GM19438 (cell line): ENCODE measurements at regions not wholly inside any gene's neighbourhood (a gene's known extent, or its start where the extent isn't known, plus 50 kb on each side); places are given as distances from the start of the nearest gene placed in this dataset.

Experiments
- ATAC-seq: cut with Tn5 transposase; IDR thresholded peaks from one replicate; pipeline ENCODE4 v1.9.1; 2021; ENCODE audit warnings: low read depth; ENCODE audit not compliant: unreplicated experiment

DNA sequence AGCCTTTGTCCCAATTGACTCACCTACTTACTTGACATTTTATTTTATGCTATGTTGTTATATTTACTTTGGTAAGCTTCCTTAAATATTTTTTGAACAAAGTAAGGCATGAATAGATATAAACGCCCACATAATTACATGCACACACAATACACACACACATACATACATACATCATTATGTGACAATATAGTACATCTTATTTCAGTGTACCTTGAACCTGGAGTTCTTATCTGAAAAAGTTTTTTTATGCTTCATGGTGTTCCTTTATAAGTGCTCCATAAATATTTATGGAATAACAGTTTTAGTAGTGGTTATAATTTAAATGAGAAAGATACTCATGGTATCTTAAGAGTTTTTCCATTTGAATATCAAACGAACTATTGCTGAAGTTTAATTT, 102.8 kb upstream of the MTPN start:
- no peak for ATAC-seq

DNA sequence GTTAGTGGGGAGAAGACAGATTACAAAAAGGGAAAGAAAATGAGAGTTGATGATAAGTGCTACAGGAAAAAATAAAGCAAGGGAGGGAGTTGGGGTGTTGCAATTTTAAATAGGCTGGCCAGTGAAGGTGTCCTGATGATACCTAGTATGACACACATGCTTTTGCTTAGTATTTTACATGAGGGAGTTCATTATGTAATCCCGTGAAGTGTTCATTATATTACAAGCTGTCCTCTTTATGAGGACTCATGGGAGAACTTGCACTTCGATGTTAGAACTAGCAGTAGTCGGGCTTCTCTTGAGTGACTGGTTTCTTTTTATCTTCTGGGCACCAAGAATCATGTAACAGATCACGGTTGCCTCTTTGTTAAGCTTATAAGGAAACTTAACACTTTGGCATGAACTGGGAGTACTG, 102.3 kb upstream of the MTPN start:
- no peak for ATAC-seq

DNA sequence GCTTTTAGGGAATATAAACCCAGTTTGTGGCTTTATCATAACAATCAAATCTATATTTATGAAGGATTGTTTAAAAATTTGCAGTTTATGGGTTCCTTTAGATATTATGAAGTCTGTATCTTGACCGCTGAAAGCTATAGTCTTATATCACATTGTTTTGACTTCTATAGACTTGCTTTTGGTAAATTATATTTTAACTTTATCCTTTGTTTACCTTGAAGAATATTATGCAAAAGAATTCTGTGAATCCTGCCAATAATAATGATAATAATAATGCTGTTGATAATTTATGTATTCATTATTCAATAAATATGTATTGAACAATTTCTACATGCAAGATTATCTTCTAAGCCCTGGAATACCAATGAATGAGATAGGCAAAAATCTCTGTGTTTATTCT, 101.9 kb upstream of the MTPN start:
- ATAC-seq, result no peak

DNA sequence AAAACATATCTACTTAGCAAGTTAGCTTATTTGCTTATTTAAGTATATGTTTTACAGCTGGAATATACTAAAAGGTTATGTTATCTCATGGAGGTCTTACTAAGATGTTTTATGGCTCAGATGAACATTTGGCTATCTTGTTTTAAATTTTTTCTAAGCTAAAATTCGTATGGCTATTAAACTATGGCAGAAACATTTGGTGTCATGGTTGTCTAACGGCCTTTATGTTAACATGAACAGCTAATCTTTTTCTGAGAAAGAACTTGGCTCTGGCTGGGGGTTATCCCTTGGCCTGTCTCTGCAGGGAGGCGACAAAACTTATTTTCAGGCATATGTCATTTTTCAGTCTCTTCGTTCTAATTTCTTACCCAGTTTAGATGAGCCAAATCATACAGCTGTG, 101.5 kb upstream of the MTPN start:
- no peak for ATAC-seq

DNA sequence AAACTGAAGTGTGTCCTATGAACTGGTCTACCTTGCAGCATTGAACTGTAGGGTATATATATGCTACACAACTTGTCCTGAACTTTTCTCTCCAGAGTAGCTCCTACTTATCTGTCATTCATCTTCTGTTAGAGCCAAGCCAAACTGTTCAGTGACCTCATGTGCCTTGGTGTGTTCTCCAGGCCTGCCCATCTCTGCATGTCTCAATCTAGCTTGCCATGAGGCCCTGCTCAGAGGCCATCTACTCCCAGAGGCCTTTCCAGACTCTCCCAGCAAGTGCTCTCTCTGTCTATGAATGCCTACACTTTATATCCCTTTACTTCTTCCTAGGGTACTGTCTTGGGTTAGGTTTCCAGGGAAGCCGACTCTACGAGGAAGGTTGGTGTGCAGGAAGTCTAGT, 99.8 kb upstream of the MTPN start:
- ATAC-seq, result no peak

DNA sequence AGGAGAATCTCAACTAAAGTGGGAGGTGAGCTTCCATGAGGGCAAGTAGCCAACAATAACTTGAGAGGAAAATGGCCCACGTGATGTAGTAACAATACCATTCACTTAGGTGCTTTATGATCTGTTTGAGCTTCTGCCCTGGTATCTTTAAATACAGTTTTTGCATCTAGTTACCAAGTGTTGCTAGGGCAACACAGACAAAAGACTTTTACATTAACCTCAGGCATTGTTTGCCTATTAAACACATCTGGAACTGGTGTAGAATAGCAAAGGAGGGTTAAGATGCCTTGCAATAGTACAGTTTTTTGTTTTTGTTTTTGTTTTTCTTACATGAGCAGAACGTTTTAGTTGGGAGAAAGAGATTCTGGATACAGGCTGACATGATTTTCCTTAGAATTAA, 97.7 kb upstream of the MTPN start:
- ATAC-seq, result no peak

DNA sequence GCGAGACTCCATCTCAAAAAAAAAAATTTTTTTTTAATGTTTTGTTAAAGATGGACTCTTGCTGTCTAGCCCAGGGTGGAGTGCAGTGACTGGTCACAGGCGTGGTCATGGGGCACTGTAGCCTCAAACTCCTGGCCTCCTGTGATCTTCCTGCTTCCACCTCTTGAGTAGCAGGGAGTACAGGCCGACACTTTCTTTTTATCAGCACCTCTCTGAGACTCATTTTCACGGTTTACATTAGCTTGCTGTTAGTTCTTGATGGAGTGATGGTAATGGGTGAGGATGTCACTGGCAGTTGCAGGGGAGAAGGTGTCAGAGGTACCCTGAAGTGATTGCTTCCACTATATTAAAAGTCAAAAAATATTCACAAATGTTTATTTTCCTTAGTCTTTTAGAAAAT, 95.3 kb upstream of the MTPN start:
- no peak for ATAC-seq

DNA sequence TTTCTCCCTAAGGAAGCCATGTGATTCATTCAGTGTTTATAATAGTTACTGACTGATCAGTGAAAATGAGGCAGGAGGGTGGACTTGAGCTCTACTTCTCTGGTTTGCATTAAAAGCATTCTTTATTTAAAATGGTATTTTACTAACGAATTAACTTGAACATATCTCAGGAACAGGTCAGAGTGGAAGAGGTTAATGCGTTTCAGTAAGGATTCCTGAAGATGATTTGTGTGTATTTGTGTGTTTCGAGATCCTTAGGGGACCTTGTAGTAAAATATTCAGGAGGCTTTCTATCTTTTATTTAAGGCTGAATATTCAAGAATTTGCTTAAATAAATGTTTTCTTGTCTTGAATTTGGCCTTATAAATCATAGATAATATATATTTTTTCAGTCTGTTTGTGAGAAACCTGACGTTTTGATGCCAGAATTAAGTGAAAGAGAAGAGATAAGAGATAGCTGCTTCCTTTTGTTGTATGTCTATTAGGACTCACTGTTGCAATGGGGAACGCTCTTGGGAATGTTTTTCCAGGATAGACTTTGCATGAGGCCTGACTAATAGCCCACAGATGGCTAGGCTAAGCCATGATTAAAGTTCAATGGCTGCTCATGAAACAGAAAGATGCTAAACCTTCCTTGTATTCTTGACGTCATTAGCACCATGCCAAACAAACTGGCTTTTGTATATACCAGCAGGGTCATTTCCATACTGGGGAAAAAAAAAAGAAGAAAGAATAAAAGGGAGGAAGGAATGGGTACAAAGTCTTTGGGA, 93.8 kb upstream of the MTPN start:
- ATAC-seq, result no peak

DNA sequence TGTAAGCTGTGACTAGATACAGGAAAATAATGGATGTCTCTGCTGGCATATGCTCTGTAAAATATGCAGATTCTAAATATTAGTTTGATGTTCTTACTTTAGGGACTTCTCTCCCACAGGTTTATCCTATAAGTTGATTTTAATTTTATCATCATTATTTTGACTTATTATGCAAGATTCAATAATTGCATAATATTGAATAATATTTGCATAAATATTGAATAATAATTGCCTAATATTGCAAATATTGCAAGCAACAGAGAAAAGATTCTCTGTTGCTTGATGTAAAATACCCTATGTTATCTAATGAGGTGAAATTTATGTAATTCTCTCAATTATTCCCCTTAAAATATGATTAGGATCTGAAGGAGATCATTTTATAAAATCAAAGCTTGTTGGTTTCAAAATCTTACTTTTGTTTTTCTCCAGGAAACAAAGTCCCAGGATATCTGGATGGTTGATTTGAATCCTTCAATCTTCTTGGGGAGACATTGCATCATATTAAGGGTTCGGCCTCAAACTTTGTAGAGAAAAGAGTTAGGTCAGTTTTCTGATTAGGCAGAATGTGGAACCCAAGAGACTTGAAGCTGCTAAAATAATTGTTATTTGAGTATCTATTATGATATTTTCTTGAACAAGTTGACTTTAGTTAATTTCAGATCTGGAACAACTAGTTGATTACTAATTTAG, 92.8 kb upstream of the MTPN start:
- no peak for ATAC-seq

DNA sequence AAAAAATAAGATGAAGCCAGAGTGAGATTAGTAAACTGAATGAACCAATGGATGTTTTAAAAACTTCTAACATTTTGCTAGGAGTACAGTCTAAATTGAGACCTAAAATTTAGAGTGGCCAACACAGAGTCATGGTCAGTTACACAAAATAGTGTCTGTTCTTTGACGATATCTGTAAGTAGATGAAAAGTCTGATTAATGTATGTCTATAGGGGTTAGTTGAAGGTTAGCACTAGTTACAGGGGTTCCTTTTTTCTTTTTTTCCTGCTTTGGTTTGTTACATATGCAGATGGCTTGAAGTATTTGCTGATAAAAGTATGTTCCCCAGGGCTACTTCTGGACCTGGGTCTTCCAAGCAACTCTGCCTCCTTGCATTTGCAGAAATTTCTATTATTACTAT, 90.1 kb upstream of the MTPN start:
- ATAC-seq, result no peak

DNA sequence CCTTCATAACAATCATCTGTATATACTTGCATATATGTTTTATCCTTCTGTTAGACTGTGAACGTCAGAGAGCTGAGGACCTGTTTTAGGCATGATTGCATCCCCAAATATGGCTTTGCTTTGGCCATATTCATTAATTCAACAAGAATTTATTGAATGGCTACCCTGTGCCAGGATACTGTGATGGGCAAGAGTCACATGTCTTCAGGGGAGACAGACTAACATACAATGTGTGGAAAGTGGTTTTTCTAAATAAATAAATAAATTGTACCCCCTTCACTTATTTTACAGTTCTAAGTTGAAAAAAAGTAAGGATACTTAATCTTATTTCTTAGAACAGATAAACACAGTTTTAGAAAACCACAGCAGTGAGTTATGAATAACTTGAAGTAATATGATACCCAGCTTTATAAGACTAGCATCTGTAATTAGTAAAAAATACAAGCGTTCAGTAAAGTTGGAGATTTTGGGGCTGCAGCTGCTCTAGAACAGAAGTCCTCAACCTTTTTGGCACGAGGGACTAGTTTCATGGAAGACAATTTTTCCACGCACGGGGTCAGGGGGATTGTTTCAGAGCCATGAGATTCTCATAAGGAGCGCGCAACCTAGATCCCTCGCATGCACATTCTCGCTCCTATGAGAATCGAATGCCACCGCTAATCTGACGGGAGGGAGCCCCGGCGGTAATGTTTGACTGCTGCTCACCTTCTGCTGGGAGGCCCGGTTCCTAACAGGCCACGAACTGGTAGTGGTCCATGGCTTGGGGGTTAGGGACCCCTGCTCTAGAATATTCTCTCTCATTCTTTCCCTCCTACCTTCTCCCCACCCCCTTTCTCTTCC, 89.4 kb upstream of the MTPN start:
- no peak for ATAC-seq

DNA sequence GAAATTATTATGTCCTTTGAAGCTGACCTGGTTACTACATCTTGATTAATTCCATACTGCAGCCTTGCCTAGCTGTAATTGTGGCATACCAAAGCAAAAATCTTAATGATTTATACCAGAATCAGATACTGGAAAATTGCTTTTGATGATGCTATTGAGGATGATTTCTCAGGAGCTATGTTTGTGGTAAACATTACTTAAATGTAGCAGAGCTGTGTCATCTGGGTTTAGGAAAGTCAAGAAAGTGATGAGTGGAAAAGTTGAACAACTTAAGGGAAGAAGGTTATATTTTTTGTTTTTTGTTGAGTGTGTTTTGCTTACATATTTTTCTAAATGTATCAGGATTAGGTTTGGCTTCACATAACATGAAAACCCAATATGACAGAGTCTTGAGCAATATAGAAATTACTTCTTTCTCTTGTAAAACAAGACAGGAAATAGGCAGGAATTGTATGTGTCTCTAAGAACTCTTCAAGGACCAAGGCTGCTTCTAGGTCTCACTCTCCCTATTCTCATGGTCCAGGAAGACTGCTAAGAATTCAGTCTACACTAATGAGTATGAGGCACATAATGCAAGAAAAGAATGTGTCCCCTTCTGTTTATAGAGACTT, 87.6 kb upstream of the MTPN start:
- no peak for ATAC-seq

DNA sequence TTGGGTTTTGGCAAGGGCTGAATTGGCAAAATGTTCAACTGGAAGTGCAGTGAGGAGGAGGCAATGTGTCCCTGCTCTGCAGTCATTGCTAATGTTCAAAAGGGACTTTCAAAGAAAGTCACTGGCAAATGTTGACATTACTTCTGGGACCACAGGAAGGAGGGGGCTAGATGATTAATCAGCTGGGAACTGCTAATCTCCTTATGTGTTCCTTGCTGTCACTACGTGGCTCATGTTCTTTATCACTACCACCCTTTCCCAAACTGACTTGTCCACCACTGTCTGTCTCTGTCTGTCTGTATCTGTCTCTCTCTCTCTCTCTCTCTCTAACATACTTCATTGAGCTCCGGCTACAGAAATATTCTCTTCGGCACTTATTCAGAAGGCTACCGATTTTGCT, 86.9 kb upstream of the MTPN start:
- ATAC-seq, result no peak

DNA sequence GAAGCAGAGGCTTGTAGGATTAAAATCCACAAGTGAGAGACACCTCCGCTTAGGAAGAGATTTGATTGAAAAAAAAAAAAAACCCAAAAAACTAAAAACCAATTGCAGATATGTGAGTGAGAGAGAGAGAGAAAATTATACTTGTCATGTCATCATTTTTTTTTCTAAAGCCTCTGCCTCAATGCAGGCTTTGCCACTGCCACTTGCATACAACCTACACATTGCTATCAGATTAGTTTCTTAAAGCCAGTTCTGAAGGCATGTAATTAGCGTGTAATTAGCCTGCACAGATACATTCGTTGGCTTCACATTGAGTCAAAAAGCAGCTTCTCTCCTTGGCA, 86.1 kb upstream of the MTPN start:
- no peak for ATAC-seq

DNA sequence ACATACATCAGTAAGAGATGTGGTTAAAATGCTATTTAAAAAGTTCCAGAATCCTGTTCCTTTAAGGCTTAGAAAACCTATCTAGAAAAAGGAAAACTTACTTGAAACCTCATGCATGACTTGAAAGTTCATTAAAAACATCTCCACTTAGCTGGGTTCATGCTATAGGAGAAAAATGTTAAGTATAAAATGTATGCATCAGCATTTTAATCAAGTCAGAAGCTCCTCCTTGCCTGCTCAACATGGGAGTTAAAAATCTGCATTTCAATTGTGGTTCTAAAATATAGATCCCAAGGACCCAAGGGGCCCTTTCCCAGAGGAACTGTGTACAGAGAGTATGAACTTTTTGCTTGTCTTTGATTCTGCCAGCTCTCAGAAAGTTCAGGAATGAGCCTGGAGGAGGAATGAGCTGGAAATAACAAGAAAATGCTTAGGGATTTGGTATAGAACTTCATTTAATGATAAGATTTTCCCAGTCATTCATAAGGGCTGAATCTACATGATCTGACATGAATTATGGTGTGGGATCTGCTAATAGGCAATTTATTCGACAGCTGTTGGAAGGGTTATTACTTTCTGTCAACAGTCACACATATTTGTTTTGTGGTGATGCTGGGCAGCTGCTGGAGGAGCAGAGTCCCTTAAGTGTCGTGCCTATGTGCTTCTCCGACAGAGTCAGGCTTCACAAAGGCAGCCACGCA, 85.6 kb upstream of the MTPN start:
- no peak for ATAC-seq

DNA sequence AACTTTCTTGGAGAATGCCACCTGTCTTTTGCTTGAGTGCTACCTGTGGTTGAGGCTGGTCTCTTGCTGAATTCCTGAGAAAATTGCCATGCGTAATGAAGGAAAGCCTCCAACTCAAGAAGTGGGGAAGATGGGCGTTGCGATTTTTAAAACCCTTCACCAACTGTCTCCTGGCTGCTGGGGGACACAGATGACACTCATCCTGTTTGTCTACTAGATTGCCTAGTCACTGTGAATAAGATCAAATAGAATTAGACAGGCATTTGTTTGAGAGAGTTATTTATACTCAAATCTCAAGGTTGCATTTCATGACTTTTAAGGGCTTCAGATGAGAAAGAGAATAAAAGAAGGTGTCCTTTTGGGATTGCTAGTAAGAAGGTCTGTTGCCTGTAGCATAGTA, 84.3 kb upstream of the MTPN start:
- no peak for ATAC-seq

DNA sequence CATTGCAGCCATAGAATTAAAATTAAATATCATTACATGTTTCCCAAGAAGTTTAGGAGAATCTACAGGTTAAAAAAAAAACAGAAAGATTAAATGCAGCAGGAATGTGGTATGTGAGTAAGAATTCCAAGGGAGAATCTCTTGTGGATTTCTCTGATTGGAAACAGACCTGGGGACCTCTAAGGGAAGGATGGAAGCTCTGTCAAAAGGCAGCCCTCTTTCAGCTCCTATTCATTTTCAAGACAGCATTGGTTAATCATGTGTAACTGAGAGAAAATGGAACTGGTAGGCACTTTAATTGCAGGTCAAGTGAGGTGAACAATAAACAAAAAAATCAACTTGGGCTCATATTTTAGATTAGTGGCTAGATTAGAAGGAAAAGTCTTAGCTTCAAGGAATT, 81.4 kb upstream of the MTPN start:
- no peak for ATAC-seq

DNA sequence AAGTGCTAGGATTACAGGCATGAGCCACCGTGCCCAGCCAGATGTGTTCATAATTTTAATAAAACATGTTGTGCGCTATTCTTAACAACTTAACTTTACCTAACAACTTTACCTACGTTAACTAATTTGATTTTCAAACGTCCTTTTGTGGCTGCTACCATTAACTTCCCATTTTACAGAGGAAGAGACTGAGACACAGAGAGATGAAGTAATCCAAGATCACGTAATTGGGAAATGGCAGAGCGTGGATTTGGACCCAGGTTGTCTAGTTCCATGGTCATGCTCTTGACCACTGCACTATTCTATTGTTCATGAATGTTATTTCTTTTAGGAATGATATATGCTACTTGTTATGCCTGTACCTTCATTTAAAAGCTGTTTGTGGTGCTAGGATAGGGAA, 80.3 kb upstream of the MTPN start:
- ATAC-seq, result no peak

DNA sequence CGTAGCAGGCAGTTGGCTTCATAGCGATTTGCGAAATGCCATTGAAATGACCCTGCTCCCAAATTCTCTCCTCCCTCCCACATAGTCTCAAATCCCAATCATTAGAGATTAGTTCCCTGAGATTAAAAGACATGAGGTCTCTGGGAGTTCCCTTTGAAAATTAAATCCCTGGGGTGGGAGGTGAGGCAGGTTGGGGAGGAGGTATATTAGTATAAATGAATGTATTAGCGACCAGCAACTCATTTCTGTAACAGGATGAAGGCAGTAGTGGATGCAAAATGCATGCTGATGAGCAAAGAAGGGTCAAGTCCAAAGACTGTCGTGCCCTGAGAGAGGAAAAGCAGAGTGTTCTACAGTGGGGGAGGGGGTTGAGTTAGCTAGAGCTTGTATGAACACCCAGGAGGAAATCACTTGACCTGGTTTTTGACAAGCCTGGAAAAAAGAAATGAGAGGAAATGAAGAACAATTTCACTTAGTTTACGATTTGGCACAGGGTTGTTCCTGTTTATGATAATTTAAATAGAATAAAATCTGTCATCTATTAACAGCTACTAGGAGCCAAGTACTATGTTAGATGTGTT, 79.6 kb upstream of the MTPN start:
- ATAC-seq, result no peak

DNA sequence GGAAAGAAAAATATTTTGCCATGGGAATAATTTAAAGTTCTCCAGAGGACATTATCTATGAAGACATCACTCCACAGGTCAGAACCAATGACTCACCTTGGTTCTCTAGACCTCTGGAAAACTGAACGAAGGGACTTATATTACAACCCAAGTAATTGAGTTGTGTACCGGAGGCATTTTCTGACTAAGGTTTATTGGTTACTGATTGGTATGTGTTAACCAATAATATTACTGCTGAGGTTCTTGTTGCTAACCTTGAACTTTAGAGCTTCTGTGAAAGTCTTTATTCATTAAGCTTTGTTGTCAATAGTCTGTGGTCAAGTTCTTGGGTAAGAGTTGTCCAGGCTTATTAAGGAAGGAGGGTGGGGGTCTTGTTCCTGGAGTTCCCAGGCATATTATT, 78.1 kb upstream of the MTPN start:
- ATAC-seq, result no peak
